Loucy (cell line): ENCODE measurements at regions not wholly inside any gene's neighbourhood (a gene's known extent, or its start where the extent isn't known, plus 50 kb on each side); places are given as distances from the start of the nearest gene placed in this dataset.

Experiments
- H2AFZ ChIP-seq: fragments of 200-600 bp; sonication (generic); 2 replicates; pipeline ENCODE4 v1.6.0; 2016; ENCODE audit warnings: antibody characterized with exemption, mild to moderate bottlenecking, low read length, moderate library complexity
- H3F3A ChIP-seq: fragments of 200-600 bp; 2 replicates; pipeline ENCODE4 v1.6.0; 2016; ENCODE audit warnings: antibody characterized with exemption, low read depth, mild to moderate bottlenecking
- H3K27me3 ChIP-seq: fragments of 200-600 bp; sonication (generic); 2 replicates; pipeline ENCODE4 v1.6.1; 2014; ENCODE audit warnings: low read length, mild to moderate bottlenecking; ENCODE audit not compliant: insufficient read depth, poor library complexity, severe bottlenecking
- H3K36me3 ChIP-seq: fragments of 200-600 bp; sonication (generic); 2 replicates; pipeline ENCODE4 v1.6.1; 2016; ENCODE audit warnings: low read length; ENCODE audit not compliant: insufficient read depth
- H3K4me1 ChIP-seq: fragments of 200-600 bp; sonication (generic); 2 replicates; pipeline ENCODE4 v1.5.1; 2014; ENCODE audit warnings: low read length, mild to moderate bottlenecking; ENCODE audit not compliant: insufficient read depth, poor library complexity, severe bottlenecking
- H3K4me2 ChIP-seq: fragments of 200-600 bp; sonication (generic); 2 replicates; pipeline ENCODE4 v1.6.0; 2014; ENCODE audit warnings: antibody characterized with exemption, low read length, low read depth, mild to moderate bottlenecking; ENCODE audit not compliant: poor library complexity, severe bottlenecking
- H3K4me3 ChIP-seq: fragments of 200-600 bp; sonication (generic); 2 replicates; pipeline ENCODE4 v1.5.1; 2014; ENCODE audit warnings: low read length, mild to moderate bottlenecking, mixed read lengths; ENCODE audit not compliant: poor library complexity, severe bottlenecking
- H3K79me2 ChIP-seq: fragments of 200-600 bp; sonication (generic); 2 replicates; pipeline ENCODE4 v1.6.1; 2014; ENCODE audit warnings: low read length; ENCODE audit not compliant: insufficient read depth
- H3K9ac ChIP-seq: fragments of 200-600 bp; sonication (generic); 2 replicates; pipeline ENCODE4 v1.6.0; 2014; ENCODE audit warnings: mild to moderate bottlenecking, low read depth, low read length, moderate library complexity; ENCODE audit not compliant: poor library complexity, severe bottlenecking
- H3K9me2 ChIP-seq: fragments of 200-600 bp; sonication (generic); replicated peaks from 2 replicates; pipeline ENCODE4 v1.6.1; 2016; ENCODE audit warnings: low read depth, low read length, mixed read lengths
- H3K9me3 ChIP-seq: fragments of 200-600 bp; sonication (generic); 2 replicates; pipeline ENCODE4 v1.6.1; 2014; ENCODE audit warnings: mild to moderate bottlenecking, antibody characterized with exemption, low read length, low read depth; ENCODE audit not compliant: insufficient read depth
- H4K20me1 ChIP-seq: fragments of 200-600 bp; sonication (generic); 2 replicates; pipeline ENCODE4 v1.6.0; 2014; ENCODE audit warnings: antibody characterized with exemption, low read length, mild to moderate bottlenecking; ENCODE audit not compliant: insufficient read depth, poor library complexity, severe bottlenecking
- EZH2phosphoT487 ChIP-seq: fragments of 200-600 bp; IDR thresholded peaks from 2 replicates; pipeline ENCODE4 v1.6.1; 2018; ENCODE audit warnings: antibody characterized with exemption, mild to moderate bottlenecking, moderate library complexity, borderline replicate concordance
- TF ChIP-seq, protein P1 (sequence below): fragments of 200-600 bp; sonication (generic); conservative IDR thresholded peaks from 2 replicates; pipeline ENCODE4 v1.5.1; 2014; ENCODE audit warnings: mild to moderate bottlenecking, antibody characterized with exemption, low read length

- Histone ChIP-seq H3K4me1 (no peaks in the 10 kb centered on the region), H3K9me3 (no peaks in the 10 kb centered on the region), H3K9me2 (no peaks in the 10 kb centered on the region), H2AFZ (no peak overlapping the region), H3K4me3 (no peak overlapping the region), H4K20me1 (no peaks in the 10 kb centered on the region), H3F3A (no peaks in the 10 kb centered on the region), H3K4me2 (no peak overlapping the region), H3K36me3 (no peaks in the 10 kb centered on the region), H3K9ac (no peak overlapping the region), H3K27me3 (no peaks in the 10 kb centered on the region), H3K79me2 (no peaks in the 10 kb centered on the region)
- TF ChIP-seq, protein P1, sequence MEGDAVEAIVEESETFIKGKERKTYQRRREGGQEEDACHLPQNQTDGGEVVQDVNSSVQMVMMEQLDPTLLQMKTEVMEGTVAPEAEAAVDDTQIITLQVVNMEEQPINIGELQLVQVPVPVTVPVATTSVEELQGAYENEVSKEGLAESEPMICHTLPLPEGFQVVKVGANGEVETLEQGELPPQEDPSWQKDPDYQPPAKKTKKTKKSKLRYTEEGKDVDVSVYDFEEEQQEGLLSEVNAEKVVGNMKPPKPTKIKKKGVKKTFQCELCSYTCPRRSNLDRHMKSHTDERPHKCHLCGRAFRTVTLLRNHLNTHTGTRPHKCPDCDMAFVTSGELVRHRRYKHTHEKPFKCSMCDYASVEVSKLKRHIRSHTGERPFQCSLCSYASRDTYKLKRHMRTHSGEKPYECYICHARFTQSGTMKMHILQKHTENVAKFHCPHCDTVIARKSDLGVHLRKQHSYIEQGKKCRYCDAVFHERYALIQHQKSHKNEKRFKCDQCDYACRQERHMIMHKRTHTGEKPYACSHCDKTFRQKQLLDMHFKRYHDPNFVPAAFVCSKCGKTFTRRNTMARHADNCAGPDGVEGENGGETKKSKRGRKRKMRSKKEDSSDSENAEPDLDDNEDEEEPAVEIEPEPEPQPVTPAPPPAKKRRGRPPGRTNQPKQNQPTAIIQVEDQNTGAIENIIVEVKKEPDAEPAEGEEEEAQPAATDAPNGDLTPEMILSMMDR: no peak
- no peak for TF ChIP-seq EZH2phosphoT487
Measured at GRCh38 chr4:57314636-57315035, 204.5 kb upstream of the IGFBP7 start.

DNA sequence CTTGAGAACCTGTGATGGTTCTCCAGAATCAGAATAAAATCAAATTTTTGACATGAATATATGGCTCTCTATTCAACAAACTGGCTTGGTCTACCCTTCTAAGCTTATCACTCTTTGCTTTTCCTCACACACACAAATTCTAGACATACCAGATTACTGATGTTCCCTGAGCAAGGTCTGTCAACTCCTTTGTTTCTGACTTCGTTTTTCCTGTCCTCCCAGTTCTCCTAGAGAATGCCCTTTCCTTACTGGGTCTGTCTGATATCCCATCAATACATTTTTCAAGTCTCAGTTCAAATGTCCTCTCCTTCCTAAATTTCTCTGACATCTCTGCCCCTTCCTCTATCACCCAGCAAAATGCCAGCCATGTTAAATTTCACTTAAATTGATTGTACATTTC lies 202.1 kb upstream of the IGFBP7 start:
- H3K4me2 ChIP-seq: no peak overlapping the region
- no peaks in the 10 kb centered on the region for H3F3A ChIP-seq
- H3K4me3 ChIP-seq: no peak overlapping the region
- H3K9ac ChIP-seq: no peak overlapping the region
- no peaks in the 10 kb centered on the region for H3K4me1 ChIP-seq
- H2AFZ ChIP-seq: no peak overlapping the region
- H3K9me3 ChIP-seq: no peaks in the 10 kb centered on the region
- TF ChIP-seq, protein P1: no peak
- no peak for TF ChIP-seq EZH2phosphoT487
- no peaks in the 10 kb centered on the region for H3K9me2 ChIP-seq
- H3K36me3 ChIP-seq: no peaks in the 10 kb centered on the region
- H3K27me3 ChIP-seq: no peaks in the 10 kb centered on the region
- no peaks in the 10 kb centered on the region for H4K20me1 ChIP-seq
- H3K79me2 ChIP-seq: no peaks in the 10 kb centered on the region

DNA sequence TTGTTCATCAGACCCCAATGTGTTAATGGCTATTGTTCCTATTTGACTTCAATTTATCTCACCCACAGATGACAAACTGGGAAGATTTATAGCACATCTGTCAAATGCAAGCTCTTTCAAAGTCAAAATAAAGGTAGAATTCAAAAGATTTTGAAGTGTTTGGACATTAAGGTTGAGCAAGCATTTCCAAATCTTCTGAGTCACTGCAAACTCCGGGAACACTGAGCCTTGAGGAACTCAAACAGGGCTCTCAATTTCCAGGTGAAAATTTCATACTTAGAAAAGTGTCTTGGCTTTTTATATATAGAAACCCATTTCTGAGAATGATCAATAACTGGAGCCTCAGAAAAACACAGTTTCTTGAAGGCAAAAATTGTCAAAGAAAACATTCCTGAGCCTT lies 199.5 kb upstream of the IGFBP7 start:
- no peaks in the 10 kb centered on the region for H3K9me3 ChIP-seq
- H3F3A ChIP-seq: no peaks in the 10 kb centered on the region
- no peaks in the 10 kb centered on the region for H3K9me2 ChIP-seq
- H3K4me3 ChIP-seq: no peak overlapping the region
- H3K9ac ChIP-seq: no peak overlapping the region
- no peak overlapping the region for H2AFZ ChIP-seq
- H3K4me2 ChIP-seq: no peak overlapping the region
- no peaks in the 10 kb centered on the region for H3K27me3 ChIP-seq
- TF ChIP-seq, protein P1: no peak
- no peak for TF ChIP-seq EZH2phosphoT487
- no peaks in the 10 kb centered on the region for H3K36me3 ChIP-seq
- no peaks in the 10 kb centered on the region for H3K4me1 ChIP-seq
- H4K20me1 ChIP-seq: no peaks in the 10 kb centered on the region
- no peaks in the 10 kb centered on the region for H3K79me2 ChIP-seq
